ENCODE measurements at regions not wholly inside any gene's neighbourhood (a gene's known extent, or its start where the extent isn't known, plus 50 kb on each side); places are given as distances from the start of the nearest gene placed in this dataset.

DNA sequence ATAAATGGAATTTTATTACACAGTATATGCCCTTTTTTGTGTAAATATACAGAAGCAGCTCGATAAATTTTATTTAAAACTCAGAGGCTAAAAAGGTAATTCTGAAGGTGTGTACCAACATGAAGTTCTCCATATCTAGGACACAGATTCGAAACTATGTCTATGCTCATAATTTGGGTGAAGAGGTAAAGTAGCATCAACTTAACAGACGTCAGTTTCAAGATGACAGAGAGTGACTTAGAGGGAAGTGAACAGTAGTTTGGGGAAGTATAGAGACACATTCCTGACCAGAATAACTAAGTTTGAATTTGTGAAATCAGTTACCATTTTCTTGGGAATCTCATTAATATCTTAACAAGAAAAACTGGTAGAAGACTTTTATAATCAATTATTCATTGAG is 2493.3 kb downstream of the ARAP2 start:
- TF ChIP-seq POLR2A (IDR thresholded peaks at IDR 0.05; ENCODE audit: low read length) = no peak
- no peak for TF ChIP-seq GATA1 (IDR thresholded peaks at IDR 0.05; ENCODE audit: low read depth, low read length)
